ENCODE measurements at regions not wholly inside any gene's neighbourhood (a gene's known extent, or its start where the extent isn't known, plus 50 kb on each side); places are given as distances from the start of the nearest gene placed in this dataset.
"Not testable (repeated sequence)": the region's sequence is repeated elsewhere in the genome, so short reads cannot be mapped to it uniquely, and the experiment has no call there.

DNA sequence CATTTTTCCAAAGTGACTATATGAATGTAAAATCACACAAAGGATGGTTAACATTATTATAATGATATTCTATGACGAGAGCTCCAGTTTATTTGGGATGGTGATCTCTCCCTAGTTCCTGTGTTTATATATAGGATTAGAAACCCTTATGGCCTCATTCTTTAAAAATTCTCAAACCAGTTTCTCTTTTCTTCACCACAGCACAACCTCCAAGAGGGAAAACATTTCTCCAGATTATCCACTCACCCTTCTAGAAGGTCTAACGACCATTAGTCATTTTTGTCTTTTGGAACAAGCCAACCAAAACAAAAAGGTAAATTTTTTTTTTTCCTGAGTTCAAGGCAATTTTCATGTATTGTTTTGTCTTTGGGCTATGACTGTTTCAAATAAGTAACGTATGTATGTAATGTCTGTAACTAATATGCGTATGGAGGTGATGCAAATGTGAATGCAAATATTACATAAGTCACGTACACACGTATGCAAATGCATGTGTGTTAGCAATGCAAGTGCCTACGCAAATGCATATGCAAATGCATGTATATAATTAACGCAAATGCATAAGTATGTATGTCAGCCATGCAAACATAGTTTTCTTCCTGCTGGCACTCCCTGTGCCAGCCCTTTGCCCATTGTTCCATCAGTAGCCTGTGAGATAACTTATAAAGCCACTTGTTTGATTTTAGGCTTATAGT is 72.5 kb upstream of the MORC3 start:
- no peak for DNase-seq (ENCODE audit: low read depth)

DNA sequence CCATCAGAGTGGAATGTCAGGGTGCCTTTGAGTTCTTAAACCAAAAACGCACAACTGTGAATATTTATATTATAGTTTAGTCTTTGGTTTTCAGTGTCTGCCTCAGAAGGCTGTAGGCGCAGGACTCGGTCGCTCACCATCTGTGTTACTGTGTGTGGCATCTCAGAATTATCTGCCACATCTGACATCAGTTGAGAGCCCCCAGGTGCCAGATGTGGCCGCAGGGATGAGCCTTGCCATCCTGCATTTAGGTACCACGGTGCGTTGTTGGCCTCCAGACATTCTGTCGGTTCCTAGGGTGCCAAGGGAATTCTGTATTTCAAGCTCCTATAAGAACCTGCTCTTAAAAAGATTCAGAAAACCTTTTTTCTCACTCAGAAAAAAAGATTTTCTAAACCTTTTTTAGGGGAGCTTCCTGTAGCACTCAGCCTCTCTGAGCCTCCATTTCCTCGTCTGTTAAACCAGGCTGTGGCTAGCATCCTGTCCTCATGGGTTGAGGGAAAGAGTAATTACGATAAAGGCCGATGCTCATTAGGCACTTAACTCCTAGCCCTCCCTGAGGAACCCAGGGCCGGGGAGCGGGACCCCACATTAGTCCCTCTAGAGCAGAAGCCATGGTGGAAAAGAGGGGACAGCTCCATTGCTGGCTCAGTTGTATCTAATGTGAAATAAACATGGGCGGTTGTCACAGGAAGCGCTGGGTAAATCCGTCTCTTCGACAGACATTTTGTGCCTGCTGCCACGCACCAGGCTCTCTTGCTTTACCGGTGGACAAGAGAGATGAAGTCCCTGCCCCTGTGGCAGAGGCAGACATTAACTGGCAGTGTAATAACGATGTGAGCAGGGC is 70.2 kb upstream of the MORC3 start:
- no peak for DNase-seq (ENCODE audit: low read depth)

DNA sequence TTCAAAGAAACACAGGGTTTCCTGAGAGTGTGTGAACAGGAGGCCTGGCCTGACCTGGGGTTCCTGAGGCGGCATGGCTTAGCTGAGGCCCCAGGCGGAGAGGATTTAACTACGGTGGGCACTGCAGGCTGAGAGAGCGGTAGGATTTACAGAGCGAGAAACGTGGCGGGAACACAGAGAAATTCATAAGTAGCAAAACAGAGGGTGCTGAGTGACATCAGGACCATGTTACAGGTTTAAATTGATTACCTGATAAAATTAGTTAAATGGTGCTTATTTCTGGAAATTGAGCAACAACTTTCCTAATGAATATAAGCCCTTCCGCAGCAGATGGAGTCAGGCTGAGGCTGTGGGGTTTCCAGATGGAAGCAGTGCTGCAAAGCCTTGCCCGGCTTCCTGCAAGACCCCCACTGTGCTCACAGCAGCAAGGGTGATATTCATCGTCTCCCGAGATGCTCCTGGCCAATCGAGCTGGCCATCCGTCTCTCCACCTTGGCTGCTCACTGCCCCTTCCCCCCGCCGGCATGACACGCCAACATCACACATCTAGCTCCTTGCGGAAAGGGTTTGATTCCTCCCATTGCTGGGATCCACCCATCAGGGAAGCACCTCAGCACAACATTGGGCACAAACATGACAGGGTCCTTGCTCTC is 69.4 kb upstream of the MORC3 start:
- DNase-seq (ENCODE audit: low read depth), result no peak

DNA sequence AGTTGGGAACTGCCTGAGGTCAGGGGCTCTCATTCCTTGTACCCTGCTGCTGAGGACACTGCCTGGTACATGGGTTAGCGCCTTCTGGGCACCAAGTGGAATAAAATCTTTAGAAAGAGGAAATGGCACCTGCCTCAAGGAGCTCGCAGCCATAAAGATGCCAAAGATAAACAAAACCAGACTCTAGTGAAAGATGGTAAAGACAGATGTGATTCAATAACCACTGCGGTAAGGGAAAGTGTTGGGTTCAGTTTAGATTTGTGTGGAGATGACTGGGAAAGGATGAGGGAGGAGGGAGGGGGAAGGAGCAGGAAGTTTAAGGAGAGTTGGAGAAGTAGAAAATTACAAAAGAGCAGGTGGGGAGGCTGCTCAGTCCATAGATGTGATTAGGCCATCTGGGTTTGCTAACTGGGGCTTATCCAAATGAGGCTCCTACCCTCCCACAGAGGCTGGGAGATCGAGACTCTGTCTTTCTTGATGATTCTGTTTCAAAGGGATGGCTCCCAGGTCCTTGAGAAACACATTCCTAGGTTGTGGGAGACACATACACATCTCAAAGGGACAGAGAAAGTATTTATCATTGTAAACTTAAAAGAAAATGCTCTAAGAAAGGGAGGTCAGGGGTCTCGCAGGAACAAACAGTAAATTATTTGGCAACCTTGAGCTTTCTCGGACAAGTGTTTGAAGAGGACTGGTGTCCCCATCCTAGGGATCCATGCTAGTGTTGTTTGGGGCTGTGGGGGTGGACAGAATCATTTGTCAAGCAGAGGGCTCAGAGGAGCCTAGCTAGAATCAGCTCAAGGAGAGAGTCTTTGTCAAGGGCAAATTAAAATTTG is 65.7 kb upstream of the MORC3 start:
- DNase-seq (ENCODE audit: low read depth), result peak; percentile 7

DNA sequence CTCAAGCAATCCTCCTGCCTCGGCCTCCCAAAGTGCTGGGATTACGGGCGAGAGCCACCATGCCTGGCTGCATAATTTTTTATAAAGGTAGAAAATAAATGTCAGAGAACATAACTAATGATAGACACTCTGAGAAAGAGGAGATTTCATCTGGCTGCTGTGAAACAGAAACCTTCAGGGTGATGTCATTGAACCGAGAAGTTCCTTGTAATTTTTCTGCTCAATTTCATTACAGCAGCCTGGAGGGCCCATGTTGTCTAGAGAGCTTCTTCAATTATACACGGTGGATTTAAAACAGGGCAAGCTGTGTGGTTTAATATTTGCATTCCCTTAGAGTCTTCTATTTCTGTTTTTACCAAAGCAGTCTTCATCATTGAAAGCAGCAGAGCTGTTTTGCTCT is 64.3 kb upstream of the MORC3 start:
- DNase-seq (ENCODE audit: low read depth), result no peak

DNA sequence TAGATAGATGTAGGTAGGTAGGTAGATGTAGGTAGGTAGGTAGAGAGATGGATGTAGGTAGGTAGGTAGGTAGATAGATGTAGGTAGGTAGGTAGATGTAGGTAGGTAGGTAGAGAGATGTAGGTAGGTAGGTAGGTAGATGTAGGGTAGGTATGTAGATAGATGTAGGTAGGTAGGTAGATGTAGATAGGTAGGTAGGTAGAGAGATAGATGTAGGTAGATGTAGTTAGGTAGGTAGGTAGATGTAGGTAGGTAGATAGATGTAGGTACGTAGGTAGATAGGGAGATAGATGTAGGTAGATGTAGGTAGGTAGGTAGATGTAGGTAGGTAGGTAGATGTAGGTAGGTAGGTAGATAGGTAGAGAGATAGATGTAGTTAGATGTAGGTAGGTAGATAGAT is 62.3 kb upstream of the MORC3 start:
- DNase-seq (ENCODE audit: low read depth), result no peak

DNA sequence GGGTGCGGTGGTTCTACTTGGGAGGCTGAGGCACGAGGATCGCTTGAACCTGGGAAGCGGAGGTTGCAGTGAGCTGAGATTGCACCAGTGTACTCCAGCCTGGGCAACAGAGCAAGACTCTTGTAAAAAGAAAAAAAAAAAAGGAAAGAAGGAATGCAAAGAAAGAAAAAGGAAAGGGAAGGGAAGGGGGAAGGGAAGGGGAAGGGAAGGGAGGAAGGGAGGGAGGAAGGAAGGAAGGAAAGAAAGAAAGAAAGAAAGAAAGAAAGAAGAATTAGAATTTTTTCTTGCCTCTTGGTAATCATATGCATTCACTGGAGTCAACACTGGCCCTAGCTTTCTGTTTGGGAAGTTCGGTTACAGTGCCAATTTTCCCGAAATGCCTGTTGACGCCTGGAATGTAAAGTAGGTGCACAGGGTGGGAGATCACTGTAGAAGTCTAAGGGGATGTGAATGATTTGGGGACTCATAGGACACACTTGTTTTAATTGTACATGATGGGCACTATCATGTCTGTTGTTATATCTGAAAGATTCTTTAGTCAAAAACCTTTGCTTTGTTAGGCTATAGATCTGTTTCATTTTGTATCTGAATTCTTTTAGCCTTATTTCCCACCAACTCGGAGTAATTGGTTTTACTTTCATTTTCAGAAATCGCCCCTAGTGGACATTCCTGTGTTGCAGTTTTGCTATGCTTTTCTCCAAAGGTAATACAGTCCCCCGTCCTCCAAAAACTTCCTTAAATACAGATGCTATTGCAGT is 59.8 kb upstream of the MORC3 start:
- DNase-seq (ENCODE audit: low read depth), result peak; percentile 61

DNA sequence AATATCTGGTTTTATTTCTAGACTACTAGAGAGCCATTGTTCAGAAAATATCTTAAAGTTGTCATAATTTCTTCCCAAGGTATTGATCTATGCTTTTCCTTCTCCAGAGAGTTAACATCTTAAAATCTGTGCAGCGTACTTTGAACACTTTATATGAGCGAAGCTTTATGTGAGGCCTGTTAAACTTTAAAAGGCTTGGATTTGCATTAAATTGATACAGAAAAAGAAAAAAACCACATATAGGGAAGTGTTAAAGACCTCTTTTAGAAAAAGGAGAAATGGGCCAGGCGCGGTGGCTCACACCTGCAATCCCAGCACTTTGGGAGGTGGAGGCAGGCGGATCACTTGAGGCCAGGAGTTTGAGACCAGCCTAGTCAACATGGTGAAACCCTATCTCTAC is 59.2 kb upstream of the MORC3 start:
- DNase-seq (ENCODE audit: low read depth), result no peak

DNA sequence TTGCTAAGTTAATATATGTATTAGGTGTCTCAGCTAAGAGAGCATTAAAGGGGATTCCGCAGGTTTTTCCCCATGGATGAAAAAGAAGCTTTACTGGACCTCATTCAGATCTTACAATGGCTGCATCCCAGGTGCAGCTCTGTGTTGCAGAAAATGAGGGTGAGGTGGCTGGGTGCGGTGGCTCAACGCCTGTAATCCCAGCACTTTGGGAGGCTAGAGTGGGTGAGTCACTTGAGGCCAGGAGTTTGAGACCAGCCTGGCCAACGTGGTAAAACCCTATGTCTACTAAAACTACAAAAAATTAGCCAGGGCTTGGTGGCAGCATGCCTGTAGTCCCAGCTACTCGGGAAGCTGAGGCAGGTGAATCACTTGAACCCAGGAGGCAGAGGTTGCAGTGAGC is 58.5 kb upstream of the MORC3 start:
- no peak for DNase-seq (ENCODE audit: low read depth)

DNA sequence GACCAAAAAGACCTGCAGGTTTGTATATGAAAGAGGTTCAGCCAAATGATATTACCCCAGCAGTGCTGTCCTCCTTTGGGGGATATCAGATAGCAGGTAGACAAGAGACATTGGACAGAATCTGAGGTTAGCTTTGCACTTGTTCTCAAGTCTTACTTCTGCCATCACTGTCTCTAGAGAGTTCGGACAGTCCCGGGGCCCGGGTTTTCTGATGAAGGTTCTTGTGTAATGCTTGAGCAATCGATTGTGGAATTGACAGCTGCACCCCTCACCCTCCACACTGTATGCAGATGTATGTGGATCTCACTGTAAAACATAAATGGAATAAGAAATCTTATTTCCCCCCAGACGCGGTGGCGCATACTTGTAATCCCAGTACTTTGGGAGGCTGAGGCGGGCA is 56.2 kb upstream of the MORC3 start:
- no peak for DNase-seq (ENCODE audit: low read depth)

DNA sequence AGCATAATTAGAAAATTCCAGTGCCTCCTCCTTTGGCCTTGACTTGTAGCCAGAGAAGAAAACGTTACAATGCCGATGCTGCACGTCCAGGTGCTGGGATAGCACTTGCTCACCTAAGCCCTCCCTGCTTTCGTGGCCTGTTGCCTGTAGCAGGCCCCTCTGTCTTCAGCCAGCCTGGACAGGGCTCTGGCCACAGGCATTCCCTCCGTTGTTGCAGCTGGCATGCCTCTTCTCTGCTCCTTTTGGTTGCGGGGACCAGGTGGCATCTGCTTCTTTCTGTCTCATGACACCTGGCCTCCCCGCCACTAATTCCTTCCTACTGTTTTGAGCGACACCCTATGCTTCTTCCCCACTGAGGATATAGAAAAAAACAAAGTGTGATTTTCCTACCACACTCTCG is 54.6 kb upstream of the MORC3 start:
- DNase-seq (ENCODE audit: low read depth), result no peak

DNA sequence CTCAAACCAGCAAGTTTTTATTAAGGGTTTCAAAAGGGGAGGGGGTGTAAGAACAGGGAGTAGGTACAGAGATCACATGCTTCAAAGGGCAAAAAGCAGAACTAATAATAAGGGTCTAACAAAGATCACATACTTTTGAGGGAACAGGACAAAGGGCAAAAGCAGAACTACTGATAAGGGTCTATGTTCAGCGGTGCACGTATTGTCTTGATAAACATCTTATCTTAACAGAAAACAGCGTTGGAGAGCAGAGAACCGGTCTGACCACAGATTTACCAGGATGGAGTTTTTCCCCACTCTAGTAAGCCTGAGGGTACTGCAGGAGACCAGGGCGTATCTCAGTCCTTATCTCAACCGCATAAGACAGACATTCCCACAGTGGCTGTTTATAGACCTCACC is 52.2 kb upstream of the MORC3 start:
- peak; percentile 91 for DNase-seq (ENCODE audit: low read depth)

DNA sequence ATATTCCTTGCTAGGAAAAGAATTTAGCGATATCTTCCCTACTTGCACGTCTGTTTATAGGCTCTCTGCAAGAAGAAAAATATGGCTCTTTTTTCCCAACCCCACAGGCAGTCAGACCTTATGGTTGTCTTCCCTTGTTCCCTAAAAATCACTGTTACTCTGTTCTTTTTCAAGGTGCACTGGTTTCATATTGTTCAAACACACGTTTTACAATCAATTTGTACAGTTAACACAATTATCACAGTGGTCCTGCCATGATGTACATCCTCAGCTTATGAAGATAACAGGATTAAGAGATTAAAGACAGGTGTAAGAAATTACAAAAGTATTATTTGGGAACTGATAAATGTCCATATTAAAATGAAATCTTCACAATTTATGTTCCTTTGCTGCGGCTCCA is 51.7 kb upstream of the MORC3 start:
- DNase-seq (ENCODE audit: low read depth), result not testable (repeated sequence)
